ENCODE measurements at regions not wholly inside any gene's neighbourhood (a gene's known extent, or its start where the extent isn't known, plus 50 kb on each side); places are given as distances from the start of the nearest gene placed in this dataset.

DNA sequence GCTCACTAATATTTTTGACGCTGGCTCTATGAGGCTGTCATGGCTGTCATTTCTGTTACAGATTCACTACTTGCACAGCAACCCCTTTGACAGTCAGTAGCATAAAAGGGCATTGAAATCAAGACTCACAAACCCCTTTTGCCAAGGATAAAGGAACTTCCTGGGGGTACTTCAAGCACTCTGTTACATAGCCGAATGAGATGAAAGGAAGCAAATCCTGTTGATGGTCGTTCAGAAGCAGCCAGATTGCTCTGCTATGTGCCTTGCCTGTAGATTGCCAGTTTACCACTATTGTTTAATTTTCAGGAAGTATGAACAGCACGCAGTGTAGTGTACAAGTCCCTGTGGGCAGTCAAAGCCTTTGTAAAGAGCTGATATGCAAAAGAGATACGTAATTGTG, 296.2 kb downstream of the LRRIQ3 start:
- DNase-seq (ENCODE audit: low read depth) = no peak
- H3K4me3 ChIP-seq (ENCODE audit: low read length) = no peak overlapping the region
- TF ChIP-seq, protein P1, sequence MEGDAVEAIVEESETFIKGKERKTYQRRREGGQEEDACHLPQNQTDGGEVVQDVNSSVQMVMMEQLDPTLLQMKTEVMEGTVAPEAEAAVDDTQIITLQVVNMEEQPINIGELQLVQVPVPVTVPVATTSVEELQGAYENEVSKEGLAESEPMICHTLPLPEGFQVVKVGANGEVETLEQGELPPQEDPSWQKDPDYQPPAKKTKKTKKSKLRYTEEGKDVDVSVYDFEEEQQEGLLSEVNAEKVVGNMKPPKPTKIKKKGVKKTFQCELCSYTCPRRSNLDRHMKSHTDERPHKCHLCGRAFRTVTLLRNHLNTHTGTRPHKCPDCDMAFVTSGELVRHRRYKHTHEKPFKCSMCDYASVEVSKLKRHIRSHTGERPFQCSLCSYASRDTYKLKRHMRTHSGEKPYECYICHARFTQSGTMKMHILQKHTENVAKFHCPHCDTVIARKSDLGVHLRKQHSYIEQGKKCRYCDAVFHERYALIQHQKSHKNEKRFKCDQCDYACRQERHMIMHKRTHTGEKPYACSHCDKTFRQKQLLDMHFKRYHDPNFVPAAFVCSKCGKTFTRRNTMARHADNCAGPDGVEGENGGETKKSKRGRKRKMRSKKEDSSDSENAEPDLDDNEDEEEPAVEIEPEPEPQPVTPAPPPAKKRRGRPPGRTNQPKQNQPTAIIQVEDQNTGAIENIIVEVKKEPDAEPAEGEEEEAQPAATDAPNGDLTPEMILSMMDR (conservative IDR thresholded peaks at IDR 0.05; ENCODE audit: low read depth, low read length) = no peak

DNA sequence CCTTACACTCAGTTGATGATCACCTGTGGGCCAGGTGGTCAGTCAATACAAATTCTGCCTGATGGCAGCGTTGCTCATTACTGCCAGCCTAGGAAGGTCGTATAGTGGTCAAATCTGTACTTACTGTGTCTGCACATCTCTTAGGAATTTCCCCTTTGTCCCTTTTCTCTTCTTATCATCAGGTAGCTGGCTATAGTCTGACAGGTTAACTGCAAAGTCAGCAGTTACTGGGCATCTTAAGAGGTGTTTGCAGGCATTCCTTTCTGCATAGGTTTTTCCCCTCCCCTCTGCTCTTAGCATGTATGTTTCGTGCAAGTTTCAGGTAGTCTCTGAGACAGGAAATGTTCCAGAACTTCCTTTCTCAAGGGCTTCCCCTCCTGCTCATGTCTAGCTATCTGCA, 298.7 kb downstream of the LRRIQ3 start:
- H3K4me3 ChIP-seq (ENCODE audit: low read length) = no peak overlapping the region
- TF ChIP-seq, protein P1 (conservative IDR thresholded peaks at IDR 0.05; ENCODE audit: low read depth, low read length) = no peak

DNA sequence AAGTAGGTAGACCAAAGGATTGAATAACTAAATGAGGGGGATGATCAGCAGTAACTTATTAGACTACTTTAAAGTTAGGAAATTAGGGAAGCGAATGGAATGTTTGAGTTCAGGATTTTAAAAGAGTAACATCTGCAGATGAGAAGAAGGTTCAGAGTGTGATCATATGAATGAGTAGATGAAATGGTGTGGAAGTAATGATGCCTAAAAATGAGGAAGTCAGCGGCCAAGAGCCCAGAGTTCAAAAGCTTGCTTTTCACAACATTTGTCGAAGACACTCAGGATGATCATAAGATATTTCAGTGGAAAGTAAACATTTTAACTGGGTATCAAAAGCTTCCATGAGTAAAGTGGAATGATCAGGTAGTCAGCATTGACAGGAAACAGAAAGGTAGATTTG, 299.4 kb downstream of the LRRIQ3 start:
- H3K4me3 ChIP-seq (ENCODE audit: low read length) = no peak overlapping the region
- no peak for DNase-seq (ENCODE audit: low read depth)
- TF ChIP-seq, protein P1 (conservative IDR thresholded peaks at IDR 0.05; ENCODE audit: low read depth, low read length) = no peak

More for the DNA sequence above, 298.7 kb downstream of the LRRIQ3 start:
- no peak for DNase-seq (ENCODE audit: low read depth)

DNA sequence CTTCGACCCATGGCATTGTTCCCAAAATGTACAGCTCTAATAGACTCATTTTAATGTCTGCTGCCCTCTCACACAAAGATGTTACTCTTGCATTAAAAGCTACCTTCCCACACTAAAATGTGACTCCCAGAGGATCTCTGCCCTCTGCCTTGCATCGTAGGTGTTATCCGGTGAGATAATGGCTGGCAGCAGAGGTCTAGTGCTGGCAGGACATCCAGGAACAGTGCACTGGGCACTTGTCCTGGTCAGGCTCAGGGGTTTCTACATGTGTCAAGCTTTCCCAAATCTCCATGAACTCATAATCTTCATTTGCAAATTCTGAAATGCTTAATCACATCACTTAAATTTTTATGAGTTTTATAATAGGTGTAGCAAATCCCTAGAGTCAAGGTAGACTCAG, 310.6 kb downstream of the LRRIQ3 start:
- no peak overlapping the region for H3K4me3 ChIP-seq (ENCODE audit: low read length)
- TF ChIP-seq, protein P1 (conservative IDR thresholded peaks at IDR 0.05; ENCODE audit: low read depth, low read length) = no peak
- no peak for DNase-seq (ENCODE audit: low read depth)

DNA sequence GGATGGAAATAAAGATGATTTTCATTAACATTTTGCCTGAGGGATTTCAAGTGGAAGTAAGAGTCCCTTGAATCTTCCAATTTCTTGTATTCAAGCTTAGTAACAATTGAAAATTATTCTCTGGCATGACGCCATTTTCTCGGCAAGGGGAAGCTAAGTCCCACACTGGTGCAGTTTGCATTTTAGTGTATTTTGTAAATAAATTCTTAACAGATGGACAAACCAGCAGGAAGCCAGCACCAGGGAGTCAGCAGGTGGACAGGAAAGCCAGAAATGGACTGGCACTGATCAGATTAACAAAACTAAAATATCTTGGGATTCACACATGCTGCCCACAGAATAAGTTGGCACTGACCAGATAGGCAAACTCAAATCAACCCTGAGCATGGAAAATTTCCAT, 311.3 kb downstream of the LRRIQ3 start:
- H3K4me3 ChIP-seq (ENCODE audit: low read length) = no peak overlapping the region
- no peak for DNase-seq (ENCODE audit: low read depth)
- TF ChIP-seq, protein P1 (conservative IDR thresholded peaks at IDR 0.05; ENCODE audit: low read depth, low read length) = no peak

DNA sequence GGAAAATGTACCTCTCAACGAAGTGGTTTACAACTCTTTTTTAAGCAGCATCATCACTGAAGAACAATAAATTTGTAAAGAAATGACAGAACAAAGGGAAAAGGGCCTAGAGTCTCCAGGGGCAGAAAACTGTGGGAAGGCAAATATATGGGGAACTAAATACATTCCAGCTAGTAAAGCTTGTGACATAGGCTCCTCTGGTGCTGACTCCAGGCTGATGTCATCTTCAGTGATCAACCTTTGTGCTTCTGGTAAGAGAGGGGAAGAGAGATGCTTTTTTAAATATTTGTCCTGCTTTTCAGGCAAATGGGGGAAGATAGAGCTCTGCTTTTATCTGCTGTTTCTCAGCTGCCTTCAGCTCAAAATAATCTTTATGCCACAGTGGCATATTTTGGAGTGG, 323.2 kb downstream of the LRRIQ3 start:
- no peak overlapping the region for H3K4me3 ChIP-seq (ENCODE audit: low read length)
- no peak for DNase-seq (ENCODE audit: low read depth)
- TF ChIP-seq, protein P1 (conservative IDR thresholded peaks at IDR 0.05; ENCODE audit: low read depth, low read length) = no peak

DNA sequence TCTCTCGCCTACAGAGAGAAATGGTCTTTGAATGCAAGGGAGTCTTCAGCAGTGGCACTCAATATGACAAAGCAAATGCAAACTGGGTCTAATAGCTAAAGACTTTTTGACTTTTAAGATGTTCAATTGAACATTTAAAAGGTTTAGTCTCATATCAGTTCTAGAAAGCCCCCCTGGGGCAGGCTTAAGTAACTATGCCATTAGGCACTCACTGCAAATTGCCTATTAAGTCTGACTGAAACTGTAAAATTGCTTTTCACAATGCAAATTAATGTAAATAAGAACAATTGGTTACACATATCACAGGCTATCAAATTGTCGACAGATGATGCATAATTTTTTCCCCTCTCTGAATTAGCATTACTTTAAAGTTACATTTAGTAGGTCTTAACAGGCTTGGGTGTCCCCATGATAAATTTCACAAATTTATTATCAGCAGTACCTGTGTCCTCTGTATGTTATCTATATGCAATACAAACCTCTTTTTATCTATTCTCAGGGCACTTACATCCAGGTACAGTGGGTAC, 329.1 kb downstream of the LRRIQ3 start:
- no peak overlapping the region for H3K4me3 ChIP-seq (ENCODE audit: low read length)
- TF ChIP-seq, protein P1 (conservative IDR thresholded peaks at IDR 0.05; ENCODE audit: low read depth, low read length) = no peak
- no peak for DNase-seq (ENCODE audit: low read depth)

Measured in retinal pigment epithelial cell (primary cell).